ENCODE measurements at regions not wholly inside any gene's neighbourhood (a gene's known extent, or its start where the extent isn't known, plus 50 kb on each side); places are given as distances from the start of the nearest gene placed in this dataset.

GRCh38 chr12:46682148-46682547, 143.6 kb downstream of the SLC38A4 start:
- H3K4me3 Mint-ChIP-seq, result no peak overlapping the region
- H3K27me3 Mint-ChIP-seq (ENCODE audit: low read depth), result no peaks in the 10 kb centered on the region
- no peak for TF ChIP-seq CTCF (conservative IDR thresholded peaks at IDR 0.05)
- DNase-seq (ENCODE audit: low read depth, low spot score), result no peak
- no peak overlapping the region for H3K27ac Mint-ChIP-seq (ENCODE audit: unreplicated experiment)
- H3K36me3 Mint-ChIP-seq (ENCODE audit: low read depth), result no peaks in the 10 kb centered on the region
- H3K9me3 Mint-ChIP-seq, result peaks cover 9% of the 10 kb centered on the region
- H3K4me1 Mint-ChIP-seq, result peaks cover 4% of the 10 kb centered on the region

- no peak for TF ChIP-seq CTCF (conservative IDR thresholded peaks at IDR 0.05)
- Mint-ChIP-seq H3K4me3 (no peak overlapping the region), H3K27ac (ENCODE audit: unreplicated experiment) (no peak overlapping the region), H3K9me3 (peaks cover 9% of the 10 kb centered on the region), H3K27me3 (ENCODE audit: low read depth) (no peaks in the 10 kb centered on the region), H3K4me1 (peaks cover 4% of the 10 kb centered on the region), H3K36me3 (ENCODE audit: low read depth) (no peaks in the 10 kb centered on the region)
- DNase-seq (ENCODE audit: low read depth, low spot score), result no peak
Measured at GRCh38 chr12:46680506-46680905, 145.3 kb downstream of the SLC38A4 start.

DNA sequence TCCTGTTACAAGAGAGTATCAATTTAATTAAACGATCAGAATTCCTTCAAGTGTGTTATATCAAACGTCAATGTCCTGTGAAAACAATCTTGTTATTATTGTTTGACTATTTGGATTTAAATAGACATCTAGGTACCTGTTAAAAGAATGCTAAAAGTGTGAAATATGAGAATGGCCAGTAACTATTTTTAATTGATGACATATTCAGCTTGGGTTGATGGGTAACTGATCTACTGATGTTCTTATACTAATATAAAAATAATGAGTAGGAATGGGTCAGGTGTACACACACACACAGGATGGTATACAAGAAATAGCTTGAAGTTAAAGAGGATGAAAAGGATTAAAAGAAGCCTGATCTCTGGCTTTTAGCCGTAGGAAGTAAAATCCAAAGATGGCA, 146.0 kb downstream of the SLC38A4 start:
- DNase-seq (ENCODE audit: low read depth, low spot score), result no peak
- no peaks in the 10 kb centered on the region for H3K27me3 Mint-ChIP-seq (ENCODE audit: low read depth)
- no peaks in the 10 kb centered on the region for H3K36me3 Mint-ChIP-seq (ENCODE audit: low read depth)
- peaks cover 4% of the 10 kb centered on the region for H3K4me1 Mint-ChIP-seq
- no peak overlapping the region for H3K4me3 Mint-ChIP-seq
- H3K27ac Mint-ChIP-seq (ENCODE audit: unreplicated experiment), result no peak overlapping the region
- TF ChIP-seq CTCF (conservative IDR thresholded peaks at IDR 0.05), result no peak
- H3K9me3 Mint-ChIP-seq, result peaks cover 7% of the 10 kb centered on the region

DNA sequence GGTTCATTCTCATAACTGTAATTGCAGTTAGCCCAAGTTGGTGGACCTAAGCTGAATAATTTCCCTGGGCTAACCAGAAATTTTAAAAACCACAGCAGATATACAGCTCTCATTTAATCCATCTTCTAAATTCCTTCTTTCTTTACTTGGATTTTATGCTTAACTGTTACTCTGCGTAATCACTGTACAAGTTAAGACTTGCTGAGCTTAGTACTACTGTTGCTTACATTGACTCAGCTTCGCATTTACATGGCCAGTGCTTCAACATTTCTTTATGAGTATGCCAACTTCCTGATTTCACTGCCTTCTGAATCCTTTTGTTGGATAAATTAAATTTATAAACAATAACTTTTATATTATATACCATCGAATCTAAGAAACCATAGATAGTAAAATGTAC, 147.4 kb downstream of the SLC38A4 start:
- DNase-seq (ENCODE audit: low read depth, low spot score), result no peak
- Mint-ChIP-seq H3K4me1 (peaks cover 4% of the 10 kb centered on the region), H3K36me3 (ENCODE audit: low read depth) (no peaks in the 10 kb centered on the region), H3K9me3 (no peaks in the 10 kb centered on the region), H3K27ac (ENCODE audit: unreplicated experiment) (no peak overlapping the region), H3K4me3 (no peak overlapping the region), H3K27me3 (ENCODE audit: low read depth) (peaks cover 3% of the 10 kb centered on the region)
- TF ChIP-seq CTCF (conservative IDR thresholded peaks at IDR 0.05), result no peak

- no peak for DNase-seq (ENCODE audit: low read depth, low spot score)
- peak; percentile 45 for TF ChIP-seq CTCF (conservative IDR thresholded peaks at IDR 0.05)
- Mint-ChIP-seq H3K4me1 (peaks cover 4% of the 10 kb centered on the region), H3K27me3 (ENCODE audit: low read depth) (peaks cover 3% of the 10 kb centered on the region), H3K4me3 (no peak overlapping the region), H3K36me3 (ENCODE audit: low read depth) (no peaks in the 10 kb centered on the region), H3K9me3 (no peaks in the 10 kb centered on the region), H3K27ac (ENCODE audit: unreplicated experiment) (no peak overlapping the region)
Measured at GRCh38 chr12:46677749-46678148, 148.0 kb downstream of the SLC38A4 start.
